NCI-H69 (cell line): ENCODE measurements at regions not wholly inside any gene's neighbourhood (a gene's known extent, or its start where the extent isn't known, plus 50 kb on each side); places are given as distances from the start of the nearest gene placed in this dataset.
"Not testable (repeated sequence)": the region's sequence is repeated elsewhere in the genome, so short reads cannot be mapped to it uniquely, and the experiment has no call there.

Experiments
- DNase-seq: peaks from one replicate; lab custom pipeline; 2025; lab: John Stamatoyannopoulos, UW

- no peak for DNase-seq
Observed at GRCh38 chr7:10471280-10472058, 502.2 kb upstream of the PHF14 start.

DNA sequence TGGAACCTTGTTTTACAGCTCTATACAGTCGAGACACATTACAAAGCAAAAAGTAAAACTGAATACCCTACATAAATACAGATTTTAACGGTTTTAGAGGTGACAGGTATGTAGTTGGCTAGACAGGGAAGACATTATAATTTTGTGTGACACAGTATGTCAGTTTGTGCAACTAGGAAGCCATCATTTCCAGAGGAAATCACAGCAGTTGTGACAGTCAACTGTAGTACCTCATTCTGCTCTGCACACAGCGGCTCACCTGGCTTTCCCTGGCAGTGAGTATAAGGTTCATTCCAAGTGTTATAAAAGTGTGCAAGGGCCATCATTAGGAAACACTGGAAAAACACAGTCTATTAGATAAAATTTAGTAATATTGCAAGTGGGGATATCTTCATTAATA lies 501.6 kb upstream of the PHF14 start:
- no peak for DNase-seq

GRCh38 chr7:10473569-10473968 lies 500.1 kb upstream of the PHF14 start:
- no peak for DNase-seq

DNA sequence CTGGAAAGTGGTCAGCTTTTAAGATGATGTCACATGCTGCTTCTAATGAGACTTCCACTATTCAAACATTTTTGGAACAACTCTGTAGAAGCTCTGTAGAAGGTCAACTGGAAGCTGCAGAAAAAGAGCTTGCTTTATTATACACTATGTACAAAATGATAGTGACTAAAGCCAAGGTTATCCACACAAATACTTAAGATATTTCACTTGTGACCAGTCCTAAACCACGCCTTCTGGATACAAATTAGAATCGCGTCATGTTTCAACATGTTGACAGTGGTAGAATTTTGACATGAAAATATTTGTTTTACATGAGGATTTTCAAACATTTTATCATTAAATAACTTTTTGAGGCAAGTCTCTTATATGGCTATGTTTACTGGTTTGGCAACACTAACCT lies 499.6 kb upstream of the PHF14 start:
- DNase-seq: no peak

DNA sequence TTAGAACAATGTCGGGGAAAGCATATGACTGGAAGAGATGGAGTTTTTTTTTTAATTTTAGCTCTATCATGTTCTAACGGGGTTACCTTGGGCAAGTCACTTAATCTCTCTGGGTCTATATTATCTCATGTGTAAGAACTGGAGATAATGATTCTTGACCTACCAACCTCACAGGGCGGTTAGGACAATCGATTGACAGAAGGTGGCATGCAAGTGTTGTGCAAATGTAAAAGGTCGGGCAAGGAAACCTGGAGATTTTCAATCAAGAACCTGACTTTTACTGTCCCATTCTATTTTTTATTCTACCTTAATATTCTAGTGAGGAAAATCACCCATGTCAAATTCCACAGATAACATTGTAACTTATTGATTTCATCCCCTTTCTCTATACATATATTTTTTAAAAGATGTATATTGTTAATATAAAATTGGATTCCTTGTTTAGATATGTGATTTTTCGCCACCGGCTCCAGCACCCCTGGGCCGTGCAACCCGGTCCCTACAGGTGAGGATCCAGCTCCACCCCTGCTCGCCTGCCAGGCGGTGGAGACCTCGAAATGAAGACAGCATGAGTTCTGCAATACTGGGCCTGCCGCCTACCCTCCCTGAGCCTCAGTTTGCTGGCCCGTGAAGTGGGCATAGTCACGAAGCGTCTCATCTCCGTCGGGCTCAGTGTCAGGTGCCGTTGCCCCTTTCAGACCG lies 497.6 kb upstream of the PHF14 start:
- no peak for DNase-seq

DNA sequence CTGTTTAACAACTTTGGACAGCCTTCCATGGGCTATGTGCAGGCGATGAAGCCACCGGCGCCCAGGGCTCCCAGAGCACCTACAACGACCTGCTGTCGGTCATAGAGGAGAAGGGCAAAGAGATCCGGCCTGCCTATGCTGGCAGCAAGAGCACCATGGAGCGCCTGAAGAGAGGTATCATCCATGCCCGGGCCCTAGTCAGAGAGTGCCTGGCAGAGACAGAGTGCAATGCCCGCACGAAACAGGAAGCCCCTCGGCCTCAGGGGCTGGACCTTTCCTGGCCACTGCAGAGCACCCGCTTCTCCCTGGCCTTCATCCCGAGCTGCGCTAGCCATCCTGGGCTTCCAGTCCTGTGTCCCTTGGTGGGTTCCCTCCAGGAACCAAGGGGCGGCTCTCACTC lies 497.0 kb upstream of the PHF14 start:
- DNase-seq: no peak

DNA sequence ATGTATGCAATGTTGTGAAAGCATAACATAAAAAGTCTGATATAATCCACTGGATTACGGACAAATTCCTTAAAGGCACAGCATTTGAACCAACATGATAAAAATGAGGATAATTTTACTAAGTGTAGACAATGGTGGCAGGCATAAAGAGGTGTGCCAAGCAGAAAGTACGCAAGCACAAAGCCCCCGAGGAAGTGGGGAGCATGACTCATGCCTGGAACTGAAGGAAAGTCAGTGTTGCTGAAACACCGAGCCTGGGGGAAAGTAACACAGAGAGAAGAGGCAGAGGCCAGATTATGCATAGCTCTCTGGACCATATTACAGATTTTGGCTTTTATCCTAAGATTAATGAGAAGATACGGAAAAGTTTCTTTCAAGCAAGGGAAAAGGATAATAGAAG lies 490.0 kb upstream of the PHF14 start:
- no peak for DNase-seq

GRCh38 chr7:10484767-10485166 lies 488.9 kb upstream of the PHF14 start:
- no peak for DNase-seq

- not testable (repeated sequence) for DNase-seq
Observed at GRCh38 chr7:10501206-10501884, 472.3 kb upstream of the PHF14 start.

DNA sequence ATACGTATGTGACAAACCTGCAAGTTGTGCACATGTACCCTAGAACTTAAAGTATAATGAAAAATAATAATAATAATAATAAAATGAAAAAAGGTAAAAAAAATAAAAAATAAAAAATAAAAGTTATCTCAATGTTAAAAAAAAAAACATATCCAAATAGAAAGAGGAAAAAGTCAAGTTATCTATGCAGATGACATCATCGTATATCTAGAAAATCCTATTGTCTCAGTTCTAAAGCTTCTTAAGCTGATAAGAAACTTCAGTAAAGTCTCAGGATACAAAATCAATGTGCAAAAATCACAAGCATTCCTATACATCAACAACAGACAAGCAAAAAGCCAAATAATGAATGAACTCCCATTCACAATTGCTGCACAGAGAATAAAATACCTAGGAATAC lies 466.6 kb upstream of the PHF14 start:
- DNase-seq: no peak

DNA sequence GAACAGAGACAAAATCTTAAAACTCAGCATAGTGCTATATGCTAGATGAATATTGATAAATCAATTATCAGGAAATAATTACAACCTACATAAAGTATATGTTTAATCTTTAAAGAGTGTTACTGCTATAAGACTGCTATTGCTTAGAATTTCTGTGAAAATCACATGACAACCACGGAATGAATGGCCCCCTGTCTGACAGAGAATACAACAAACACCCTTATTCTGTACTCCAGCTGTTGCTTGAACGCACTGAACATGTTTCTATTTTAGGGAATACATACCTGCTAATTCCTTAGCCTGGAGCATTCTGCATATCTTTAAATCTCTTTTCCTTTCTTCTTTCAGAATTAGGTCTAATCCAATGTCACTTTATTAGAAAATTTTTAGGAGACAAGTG lies 452.4 kb upstream of the PHF14 start:
- DNase-seq: no peak

DNA sequence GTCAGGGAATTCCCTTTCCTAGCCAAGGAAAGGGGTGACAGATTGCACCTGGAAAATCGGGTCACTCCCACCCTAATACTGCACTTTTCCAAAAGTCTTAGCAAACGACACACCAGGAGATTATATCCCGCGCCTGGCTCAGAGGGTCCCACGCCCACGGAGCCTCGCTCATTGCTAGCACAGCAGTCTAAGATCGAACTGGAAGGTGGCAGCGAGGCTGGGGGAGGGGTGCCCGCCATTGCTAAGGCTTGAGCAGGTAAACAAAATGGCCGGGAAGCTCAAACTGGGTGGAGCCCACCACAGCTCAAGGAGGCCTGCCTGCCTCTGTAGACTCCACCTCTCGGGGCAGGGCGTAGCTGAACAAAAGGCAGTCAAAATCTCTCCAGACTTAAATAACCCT lies 440.2 kb upstream of the PHF14 start:
- not testable (repeated sequence) for DNase-seq

- DNase-seq: no peak
Observed at GRCh38 chr7:10536561-10536960, 437.1 kb upstream of the PHF14 start.

DNA sequence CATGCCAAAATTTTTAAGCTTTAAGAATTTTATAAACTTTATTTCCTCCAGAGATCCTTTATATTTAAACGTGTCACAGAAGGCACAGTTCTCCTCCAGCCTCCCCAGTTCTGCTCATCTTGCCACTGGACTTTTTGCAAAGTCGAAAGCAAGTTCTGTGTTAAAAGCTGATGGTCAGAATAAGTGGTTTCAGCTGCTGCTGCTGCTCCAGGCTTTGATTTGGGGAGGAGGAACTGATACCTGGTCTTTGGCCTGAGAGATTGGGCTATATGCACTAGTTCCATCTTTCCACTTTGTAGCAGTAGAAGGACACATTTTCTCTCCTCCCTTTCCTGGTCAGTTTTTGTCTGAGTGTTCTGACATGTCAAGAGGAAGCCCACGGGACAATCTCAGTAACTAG lies 435.9 kb upstream of the PHF14 start:
- DNase-seq: no peak

- DNase-seq: no peak
Observed at GRCh38 chr7:10557375-10557774, 416.3 kb upstream of the PHF14 start.

- no peak for DNase-seq
Observed at GRCh38 chr7:10560497-10560896, 413.2 kb upstream of the PHF14 start.

GRCh38 chr7:10568891-10569290 lies 404.8 kb upstream of the PHF14 start:
- no peak for DNase-seq

- DNase-seq: no peak
Observed at GRCh38 chr7:10571759-10572158, 401.9 kb upstream of the PHF14 start.

DNA sequence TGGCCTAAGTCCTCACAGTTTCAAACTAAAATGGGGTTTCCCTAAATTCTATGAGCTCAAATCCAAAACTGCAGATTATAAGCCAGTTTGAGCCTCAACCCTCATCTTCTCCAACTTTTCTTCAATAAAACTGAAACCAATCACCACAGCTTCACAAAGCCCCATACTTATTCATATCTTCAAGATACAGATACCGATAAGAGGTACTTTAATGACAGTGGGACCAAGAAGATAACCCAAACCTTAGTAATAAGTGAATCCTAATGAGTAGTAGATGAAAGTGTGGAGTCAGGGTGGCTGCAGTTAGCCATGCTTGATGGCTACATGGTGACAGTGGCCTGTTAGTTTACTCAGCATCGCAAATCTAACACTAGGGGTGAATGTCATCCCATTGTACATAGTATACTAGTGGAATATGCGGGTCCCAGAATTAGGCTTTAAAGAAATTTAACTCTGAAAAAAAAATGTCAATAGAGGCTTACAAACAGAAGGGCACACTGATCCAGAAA lies 395.8 kb upstream of the PHF14 start:
- DNase-seq: no peak

GRCh38 chr7:10579561-10579960 lies 394.1 kb upstream of the PHF14 start:
- no peak for DNase-seq

GRCh38 chr7:10584886-10585285 lies 388.8 kb upstream of the PHF14 start:
- no peak for DNase-seq

GRCh38 chr7:10588084-10588483 lies 385.6 kb upstream of the PHF14 start:
- DNase-seq: no peak

DNA sequence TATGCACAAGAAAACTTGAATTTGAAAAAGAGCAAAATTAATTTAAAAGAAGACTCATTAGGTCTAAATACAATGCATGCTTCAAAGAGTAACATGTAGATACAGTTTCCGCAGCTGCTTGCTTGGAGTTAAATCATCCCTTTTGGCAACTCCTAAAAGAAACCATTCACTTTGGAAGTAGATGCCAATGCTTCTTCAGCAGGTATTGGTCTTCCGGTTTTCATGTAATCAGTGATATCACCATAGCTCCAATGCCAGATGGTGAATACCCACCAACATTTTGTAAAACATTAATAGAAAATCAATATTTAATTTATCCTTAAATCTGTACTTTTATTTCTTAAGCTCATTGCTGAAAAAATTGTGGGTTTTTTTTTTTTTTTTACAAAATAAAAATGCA lies 381.1 kb upstream of the PHF14 start:
- no peak for DNase-seq
